GM19025 (cell line): ENCODE measurements at regions not wholly inside any gene's neighbourhood (a gene's known extent, or its start where the extent isn't known, plus 50 kb on each side); places are given as distances from the start of the nearest gene placed in this dataset.

Experiments
- ATAC-seq: cut with Tn5 transposase; IDR thresholded peaks from one replicate; pipeline ENCODE4 v1.9.1; 2021; ENCODE audit warnings: mild to moderate bottlenecking, low read depth, moderate library complexity; ENCODE audit not compliant: unreplicated experiment

- no peak for ATAC-seq
These were observed 226.0 kb downstream of the DIPK2A start for GRCh38 chr3:144197582-144197981.

GRCh38 chr3:144200004-144200403, 228.4 kb downstream of the DIPK2A start:
- ATAC-seq = no peak

DNA sequence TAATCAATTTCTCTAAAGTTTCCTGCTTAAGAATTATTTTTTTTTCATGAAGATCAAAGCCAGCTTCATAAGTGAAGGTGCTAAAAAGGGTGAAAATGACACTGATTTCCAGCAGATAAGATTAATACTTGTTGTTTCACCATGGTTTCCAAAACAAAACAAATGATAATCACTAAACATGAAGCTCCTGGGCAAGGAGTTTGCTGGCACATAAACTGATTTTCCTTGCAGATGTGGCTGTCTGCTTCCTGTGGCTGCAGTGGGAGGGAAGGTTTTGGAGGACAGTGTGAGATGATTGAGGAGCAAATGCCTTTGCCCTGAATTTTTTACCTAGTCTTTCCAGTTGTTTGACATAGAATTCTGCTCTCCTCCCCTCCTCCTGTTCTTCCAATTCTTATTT, 228.8 kb downstream of the DIPK2A start:
- no peak for ATAC-seq

GRCh38 chr3:144221761-144222160, 250.1 kb downstream of the DIPK2A start:
- no peak for ATAC-seq

- no peak for ATAC-seq
These were observed 257.7 kb downstream of the DIPK2A start for GRCh38 chr3:144229330-144229729.

GRCh38 chr3:144229953-144230352, 258.3 kb downstream of the DIPK2A start:
- no peak for ATAC-seq

DNA sequence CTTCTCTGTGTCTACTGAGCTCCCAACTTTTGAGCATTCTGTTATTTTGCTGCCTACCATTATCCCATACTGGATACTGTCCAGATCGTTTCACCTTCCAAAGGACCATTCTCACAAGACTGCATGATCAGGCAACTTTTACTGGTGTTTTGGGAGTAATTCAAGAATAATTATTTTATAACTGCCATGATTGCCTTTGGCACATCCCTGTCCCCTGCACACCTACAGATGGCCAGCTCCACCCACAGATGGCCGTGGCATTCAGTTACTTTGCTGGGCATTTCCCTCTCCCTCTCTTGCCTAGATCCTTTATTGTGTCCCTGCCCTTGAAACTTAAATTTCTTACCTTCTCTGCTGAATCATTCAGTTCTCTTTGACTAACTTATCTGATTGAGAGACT, 263.9 kb downstream of the DIPK2A start:
- ATAC-seq = no peak

DNA sequence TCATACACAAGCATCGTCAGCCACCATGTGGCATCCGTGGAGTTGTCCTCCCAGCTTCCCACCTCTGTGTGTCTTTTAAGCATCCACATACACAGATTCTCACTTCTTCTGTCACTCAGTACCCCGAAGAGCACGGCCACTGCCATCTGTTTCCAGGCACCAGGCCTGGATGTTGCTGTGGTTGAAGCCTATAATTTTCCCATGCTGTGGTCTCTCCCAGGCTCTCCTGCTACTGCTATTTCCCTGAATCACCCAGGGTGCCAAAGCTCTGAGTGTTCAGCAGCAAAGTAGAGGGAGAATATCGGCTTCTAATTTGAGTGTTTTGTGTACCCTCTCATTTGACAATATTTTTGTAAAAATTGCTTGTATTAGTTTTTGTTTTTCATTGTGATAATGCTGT, 265.7 kb downstream of the DIPK2A start:
- no peak for ATAC-seq

DNA sequence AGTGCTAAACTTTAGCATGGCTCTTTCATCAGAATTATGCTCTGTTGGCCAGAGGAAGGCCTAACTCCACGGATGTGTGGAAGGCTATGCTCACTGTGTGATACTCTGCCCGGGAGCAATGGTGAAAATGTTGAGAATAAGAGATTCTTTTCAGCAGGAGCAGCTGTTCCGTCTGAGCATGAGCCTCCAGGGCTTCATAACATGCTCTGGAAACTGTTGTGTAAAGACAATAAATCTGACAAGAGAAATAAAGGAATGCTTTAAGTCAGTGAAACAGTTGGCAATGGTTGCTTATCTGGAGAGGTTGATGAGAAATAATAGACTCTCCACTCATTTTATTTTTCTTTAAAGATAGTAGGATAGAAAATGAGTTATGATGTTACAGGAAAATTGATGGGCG, 269.8 kb downstream of the DIPK2A start:
- ATAC-seq = no peak

GRCh38 chr3:144242747-144243146, 271.1 kb downstream of the DIPK2A start:
- no peak for ATAC-seq

GRCh38 chr3:144244662-144245061, 273.0 kb downstream of the DIPK2A start:
- ATAC-seq = no peak

DNA sequence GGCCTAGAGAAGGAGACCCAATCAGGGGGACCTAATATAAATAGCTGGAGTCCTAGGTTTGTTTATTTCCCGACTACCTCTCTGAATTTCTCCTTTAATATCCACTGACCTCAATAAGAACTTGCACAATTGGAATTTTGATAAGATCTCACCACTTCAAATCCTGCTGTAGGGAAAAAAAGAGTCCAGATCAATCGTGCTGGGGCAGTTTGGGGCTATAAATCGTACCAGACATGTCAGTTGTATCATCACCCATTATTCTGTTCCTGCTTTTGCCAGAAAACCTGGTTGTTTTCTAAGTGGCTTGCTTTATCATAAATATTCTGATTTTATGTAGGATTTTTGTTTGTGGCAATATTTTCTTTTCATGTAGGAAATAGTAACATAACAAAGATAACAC, 281.3 kb downstream of the DIPK2A start:
- ATAC-seq = no peak

DNA sequence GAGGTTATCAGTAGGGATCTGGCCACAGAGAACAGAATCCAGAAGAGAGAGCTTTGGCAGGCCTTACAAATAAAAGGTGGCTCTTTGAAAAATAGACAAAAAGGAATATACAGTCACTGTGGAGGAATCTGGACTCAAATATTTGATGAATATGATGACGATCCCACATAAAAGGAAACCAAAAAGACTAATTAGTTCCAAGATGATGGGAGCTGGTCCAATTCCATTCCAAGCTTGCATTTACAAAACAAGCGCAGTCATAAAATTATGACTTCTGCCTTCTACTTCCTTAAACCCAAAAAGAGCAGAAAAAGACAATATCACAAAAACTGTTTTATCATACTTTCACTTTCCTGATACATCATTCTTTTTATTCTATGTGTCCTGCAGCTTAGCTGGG, 285.8 kb downstream of the DIPK2A start:
- no peak for ATAC-seq

DNA sequence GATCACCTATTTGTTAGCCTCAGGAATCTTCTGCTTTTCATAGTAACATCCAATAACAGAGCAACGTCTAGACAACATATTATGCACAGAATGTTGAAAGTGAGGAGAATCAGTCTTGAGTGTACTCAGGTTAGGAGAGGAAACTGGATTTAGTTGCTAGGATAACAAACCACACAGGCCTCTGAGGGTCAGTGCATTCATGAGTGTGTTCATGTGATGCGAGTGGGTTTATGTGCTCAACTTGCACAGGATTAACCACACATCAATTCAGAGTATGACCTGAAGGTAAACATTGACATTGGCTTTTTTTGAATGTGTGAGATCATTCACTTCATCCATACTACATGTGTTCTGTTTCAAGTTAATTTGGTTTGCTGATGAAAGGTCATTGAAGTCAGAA, 287.6 kb downstream of the DIPK2A start:
- no peak for ATAC-seq

DNA sequence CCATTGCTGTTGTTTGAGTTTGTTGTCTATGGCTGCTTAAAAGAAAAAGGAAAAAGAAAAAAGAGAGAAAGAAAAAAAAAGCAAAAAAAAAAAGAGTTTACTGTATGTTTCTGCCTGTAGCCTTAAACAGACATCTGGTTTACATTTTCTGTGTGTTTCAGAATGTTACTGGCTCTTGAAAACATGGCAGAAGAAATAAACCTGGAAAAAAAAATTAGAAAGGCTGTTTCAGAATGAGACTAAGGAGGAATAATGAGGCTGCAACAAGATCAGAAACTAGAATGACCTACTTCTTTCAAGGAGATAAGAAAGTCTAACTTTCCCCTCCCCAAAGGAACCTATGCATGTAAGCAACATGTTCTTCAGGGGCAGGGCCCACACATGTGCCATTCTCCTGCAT, 292.1 kb downstream of the DIPK2A start:
- no peak for ATAC-seq

- no peak for ATAC-seq
These were observed 292.7 kb downstream of the DIPK2A start for GRCh38 chr3:144264350-144264749.

DNA sequence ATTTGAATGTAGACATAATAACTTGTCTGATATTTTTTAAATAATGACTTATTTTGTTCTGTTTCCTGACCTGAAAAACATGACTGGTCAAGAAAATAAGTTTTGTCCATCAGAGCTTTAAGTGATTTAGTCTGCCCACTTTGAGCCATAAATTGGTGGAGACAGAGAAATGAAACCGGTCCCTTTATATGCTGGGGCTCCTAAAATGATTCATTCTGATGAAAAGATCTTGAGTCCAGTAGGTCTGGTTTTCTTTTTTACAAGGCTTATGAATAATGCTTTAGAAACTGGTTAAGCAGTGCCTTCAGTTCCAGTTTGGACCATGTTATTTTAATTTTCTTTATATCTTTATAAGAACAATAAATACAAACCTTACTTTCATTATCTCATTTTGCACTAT, 293.2 kb downstream of the DIPK2A start:
- no peak for ATAC-seq

GRCh38 chr3:144265542-144266100, 294.0 kb downstream of the DIPK2A start:
- no peak for ATAC-seq

DNA sequence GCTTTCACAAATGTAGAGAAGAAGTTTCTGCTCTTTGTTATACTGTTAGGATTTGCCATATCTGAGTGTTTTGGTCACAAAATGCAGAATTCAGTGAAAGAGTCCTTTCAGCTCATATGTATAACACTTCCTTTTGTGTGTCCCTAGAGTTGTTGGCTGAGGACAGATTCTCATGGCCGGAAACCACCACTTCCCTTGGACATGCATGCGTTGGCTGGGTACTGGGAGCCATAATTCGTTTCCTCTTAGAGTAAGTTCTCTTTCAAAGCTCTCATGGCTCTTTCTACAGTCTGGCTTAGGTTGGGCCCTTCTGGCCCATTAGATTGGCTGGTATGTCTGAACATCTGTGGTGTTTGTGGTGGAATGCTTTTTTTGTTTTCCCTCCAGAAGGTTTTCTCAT, 298.5 kb downstream of the DIPK2A start:
- no peak for ATAC-seq

- no peak for ATAC-seq
These were observed 301.1 kb downstream of the DIPK2A start for GRCh38 chr3:144272680-144273079.

DNA sequence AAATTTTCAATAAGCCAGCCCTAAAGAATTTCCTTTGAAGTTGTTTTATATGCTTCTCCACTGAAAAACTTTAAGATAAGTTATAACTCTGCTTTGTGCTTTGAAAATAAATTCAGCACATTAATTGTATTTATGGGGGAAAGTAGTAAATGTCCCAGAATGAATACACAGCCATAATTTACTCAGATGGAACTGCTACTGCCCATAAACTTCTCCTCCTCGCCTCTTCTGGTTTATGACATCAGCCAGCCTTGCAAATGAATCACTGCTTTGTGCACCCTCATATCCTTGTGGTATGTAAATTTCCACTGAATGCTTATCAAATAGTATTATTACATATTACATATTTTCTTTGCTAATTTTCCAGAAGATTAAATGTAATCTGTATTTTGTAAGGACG, 302.0 kb downstream of the DIPK2A start:
- ATAC-seq = no peak

DNA sequence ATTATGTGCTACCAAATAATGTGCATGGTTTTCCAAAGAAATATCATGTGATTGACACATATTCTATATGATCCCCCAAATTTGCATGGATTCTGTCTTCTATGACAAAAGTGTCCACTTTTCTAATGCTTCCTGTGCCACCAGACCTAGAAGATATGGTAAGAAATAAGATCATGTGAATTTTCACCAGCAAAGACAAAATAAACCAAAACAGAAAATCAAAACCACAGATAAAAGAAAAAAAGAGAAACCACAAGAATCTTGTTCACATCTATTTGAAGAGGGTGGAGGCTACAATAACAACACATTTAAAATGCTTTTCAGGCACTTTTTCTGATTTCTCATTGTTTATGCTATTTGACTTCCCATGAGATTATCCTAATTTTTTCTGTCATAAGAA, 303.4 kb downstream of the DIPK2A start:
- no peak for ATAC-seq

DNA sequence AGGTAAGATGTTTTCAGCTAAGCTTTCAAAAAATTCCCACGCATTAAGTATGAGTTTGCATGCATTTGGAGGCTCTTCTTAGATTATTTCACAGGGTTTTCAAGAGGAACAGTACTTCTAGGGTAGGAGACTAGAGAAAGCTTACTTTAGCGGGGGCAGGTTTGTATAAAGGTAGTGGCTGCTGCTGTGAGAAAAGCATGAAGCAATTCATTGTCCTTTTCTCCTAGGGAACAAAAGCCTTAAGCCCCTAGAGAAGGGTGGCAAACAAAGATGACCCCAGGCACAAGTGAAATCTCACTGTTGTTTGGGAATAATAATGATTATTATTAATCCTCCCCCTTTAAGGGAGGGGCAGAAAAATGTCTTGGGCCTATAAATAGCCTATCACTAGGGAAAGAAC, 310.7 kb downstream of the DIPK2A start:
- ATAC-seq = no peak
